HG03103 (cell line): ENCODE measurements at regions not wholly inside any gene's neighbourhood (a gene's known extent, or its start where the extent isn't known, plus 50 kb on each side); places are given as distances from the start of the nearest gene placed in this dataset.

ENCODE experiments used
- ATAC-seq: cut with Tn5 transposase; IDR thresholded peaks from one replicate; pipeline ENCODE4 v1.9.1; 2021; ENCODE audit warnings: low read depth; ENCODE audit not compliant: unreplicated experiment

DNA sequence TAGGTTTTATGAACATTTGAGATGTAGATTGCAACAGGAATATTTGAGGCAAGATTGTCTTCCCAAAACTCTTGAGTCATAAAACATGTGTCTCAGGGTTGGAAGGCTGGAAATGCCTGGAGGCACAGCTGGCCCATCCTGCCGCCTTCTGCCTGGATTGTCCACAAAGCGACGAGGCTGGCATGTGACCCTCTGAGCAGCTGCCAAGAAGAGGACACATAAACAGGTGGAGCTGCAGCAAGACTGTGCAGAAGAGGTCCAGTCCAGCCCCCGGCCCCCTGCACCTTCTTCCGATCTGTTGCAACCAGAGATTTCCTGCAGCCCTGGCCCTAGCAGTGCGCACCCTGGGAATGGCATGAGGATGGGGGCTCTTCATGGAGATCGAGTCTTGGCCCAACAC lies 101.9 kb upstream of the BCOR start:
- ATAC-seq: no peak

DNA sequence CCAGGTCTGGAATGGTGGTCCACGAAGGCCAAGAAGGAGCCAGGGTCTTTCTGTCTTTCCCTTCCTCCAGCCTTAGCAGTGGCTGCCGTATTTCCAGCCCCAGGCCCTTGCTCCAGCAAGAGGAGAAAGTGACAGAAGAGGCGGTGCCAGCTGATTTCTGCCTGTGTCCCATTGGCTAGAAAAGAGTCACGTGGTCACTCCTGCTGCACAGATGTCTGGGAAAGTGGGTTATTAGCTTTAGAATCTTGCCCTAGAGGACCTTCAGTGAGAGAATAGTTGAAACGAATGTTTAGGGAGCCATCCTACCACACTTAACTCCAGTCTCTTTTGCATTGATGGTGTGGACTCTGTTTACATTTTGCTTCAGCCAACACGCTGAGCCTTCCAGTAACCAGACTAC lies 99.3 kb upstream of the BCOR start:
- no peak for ATAC-seq

DNA sequence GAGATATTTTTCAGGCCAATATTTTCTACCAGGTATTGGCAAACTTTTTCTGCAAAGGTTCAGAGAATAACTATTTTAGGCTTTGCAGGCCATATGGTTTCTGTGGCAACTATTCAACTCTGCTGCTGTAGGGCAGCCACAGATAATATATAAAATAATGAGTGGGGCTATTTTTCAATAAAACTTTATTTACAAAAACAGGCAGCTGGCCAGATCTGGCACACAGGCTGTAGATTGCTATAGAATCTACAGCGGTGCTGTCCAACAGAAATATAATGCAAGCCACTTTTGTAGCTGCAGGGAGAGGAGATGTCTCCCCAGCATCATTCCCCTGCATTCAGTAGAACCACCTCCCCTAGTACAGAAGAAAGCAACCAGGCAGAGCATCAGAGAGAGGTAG lies 97.6 kb upstream of the BCOR start:
- no peak for ATAC-seq

DNA sequence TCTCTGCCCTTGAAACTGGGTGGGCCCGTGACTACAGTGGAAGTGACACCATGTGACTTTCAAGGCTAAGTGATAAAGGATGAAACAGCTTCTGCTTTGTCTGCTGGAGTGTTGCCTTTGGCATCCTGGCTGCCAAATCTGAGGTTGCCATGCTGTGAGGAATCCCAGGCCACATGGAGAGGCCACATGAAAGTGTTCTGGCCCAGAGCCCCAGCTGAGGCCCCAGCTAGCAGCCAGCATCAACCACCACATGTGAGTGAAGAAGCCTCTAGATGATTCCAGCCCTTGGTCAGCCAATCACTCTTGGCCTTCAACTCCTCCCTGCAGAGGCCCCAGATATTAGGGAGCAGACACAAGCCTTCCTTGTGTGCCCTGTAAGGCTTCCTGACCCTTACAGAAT lies 94.4 kb upstream of the BCOR start:
- no peak for ATAC-seq

DNA sequence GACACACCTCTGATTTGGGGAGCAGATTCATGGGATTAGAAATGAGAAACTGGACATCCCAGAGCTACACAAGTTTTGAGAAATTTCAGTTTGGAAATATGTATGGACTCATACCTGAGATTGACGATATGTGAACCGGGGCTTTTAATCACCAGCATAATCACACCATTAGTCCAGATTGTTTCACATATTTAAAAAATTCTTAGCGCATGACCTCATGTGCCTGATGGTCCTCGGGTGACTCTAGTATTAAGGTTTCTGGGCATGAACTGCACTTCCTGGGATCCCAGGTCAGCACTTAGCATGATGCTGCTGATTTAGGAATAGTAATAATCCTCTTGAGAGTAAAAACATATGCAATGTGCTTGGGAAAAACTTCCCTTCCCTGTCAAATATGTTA lies 91.9 kb upstream of the BCOR start:
- no peak for ATAC-seq

DNA sequence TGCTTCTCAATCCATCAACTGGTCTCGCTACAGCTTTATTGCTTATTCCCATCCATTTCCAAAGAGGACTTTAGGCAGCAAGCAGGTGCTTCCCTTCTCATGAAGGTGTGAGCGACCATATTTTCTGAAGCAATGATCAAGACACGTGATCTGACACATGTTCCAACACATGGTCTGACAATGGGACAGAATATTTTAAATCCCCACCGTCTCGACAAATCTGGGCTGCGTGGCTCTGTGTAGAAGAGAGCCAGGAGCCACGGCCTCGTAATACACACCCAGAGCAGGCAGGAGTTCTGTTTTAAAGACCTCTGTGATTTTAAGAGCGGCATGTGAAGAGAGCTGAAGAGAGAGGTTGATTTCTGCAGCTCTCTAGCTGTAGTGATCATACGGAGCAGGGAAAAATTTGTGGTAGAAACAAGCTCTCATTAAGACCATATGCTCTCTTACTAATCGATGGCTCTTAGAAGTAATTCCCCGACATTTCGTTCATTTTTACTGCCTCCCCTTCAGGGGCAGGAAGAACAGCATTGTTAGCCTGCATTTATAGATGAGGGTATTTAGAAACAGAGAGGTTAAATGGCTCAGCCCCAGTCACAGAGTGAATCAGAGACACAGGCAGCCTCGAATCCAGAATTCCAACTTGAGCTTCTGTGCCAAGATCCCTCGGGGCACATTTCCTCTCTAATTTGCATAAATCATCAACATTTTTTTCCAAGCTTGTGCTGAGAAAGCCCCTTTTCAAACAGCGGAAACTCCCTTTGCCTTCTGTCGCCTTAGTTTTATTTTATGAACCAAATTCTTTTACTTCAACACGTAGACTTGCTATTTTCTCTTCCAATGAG lies 91.0 kb upstream of the BCOR start:
- ATAC-seq: no peak

DNA sequence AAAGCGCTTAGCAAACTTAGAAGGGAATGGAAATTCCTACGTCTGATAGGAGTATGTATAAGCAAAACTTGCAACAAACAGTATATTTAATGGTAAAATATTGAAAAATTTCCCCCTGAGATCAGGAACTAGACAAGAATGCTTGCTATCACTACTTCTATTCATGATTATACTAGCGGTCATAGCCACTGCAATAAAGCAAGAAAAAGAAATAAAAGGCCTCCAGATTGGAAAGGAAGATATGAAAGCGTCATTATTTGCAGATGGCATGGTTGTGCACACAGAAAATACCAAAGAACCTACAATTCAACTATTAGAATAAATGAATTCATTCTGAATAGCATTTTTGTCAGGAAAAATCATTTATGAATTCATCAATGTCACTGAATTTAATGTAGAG lies 87.2 kb upstream of the BCOR start:
- no peak for ATAC-seq

DNA sequence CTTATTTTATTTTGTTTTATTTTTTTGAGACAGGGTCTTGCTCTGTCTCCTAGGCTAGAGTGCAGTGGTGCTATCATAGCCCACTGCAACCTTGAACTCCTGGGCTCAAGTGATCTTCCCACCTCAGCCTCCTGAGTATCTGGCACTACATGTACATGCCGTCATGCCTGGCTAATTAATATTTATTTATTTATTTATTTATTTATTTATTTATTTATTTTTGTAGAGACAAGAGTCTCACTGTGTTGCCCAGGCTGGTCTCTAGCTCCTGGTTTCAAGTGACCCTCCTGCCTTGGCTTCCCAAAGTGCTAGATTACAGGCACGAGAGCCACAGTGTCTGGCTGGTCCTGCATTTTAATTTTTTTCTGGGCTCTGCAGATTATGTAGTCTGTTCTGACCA lies 84.9 kb upstream of the BCOR start:
- ATAC-seq: no peak

DNA sequence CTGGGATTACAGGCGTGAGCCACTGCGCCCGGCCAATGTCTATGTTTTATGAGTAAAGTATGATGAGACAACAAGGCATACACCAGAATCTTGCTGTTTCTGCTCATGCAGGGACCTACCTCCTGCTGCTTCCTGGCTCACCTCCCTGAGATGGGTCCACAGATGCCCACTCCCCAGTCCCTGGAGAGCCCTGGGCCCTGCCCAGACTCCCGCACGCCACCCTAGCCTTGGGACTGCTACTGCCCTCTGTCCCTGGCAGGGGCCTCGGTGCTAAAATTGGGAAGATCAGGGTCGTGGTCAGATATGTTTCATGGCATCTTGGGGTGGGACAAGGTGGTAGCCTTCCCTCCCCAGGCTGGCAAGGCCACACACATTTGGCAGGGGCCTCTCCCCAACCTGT lies 84.3 kb upstream of the BCOR start:
- ATAC-seq: no peak

DNA sequence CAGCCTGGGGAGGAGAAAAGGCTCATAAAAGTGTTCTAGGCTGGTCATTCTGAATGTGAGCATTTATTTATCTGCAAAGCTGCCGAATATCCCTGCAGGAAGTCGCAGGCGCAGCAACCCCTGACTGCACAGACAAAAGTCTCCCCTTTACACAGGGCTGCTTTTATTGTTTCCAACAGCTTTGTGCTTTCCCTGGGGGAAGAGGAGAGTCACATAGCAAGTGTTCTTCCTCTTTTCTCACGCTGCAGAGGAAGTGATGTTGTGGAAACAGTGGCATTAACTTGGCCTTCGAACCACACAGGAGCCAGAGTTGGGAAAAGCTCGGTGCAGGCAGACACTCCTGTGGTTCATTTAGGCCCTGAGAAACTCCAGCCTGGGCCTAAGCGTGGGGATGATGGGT lies 81.5 kb upstream of the BCOR start:
- ATAC-seq: no peak

DNA sequence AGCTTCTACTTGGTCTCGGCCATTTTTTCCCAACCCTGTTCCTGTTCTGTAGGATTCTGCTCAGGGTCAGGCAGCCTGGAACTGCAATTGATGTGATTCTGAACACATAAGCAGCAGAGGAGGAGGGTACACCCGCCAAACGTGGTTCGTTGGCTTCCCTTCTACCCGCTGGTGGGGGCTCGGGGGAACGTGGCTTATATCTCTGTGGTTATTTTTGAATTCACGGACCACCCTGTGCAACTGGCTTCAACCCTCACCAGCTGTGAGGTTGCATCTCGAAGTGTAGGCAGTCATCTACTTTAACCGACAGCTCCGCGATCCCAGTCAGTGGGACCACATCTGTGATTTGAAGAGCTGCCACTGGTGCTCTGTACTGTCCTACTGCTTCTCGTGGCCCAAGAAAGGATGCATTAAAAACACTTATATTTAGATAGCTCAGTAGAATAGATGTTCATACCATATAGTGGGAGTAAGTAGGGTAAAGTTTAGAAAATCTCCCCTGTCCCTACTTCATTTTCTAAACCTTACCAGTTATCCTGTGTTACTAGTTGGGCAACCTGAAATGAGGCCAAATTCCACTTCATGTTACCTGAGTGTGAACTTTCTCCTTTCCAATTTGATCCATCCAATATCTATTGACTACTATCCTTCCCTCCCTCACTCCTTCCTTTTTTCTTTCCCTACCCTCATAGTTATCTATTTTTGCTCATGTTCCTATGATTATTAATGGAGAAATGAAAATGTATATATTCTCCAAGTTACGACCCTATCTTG lies 80.4 kb upstream of the BCOR start:
- no peak for ATAC-seq

DNA sequence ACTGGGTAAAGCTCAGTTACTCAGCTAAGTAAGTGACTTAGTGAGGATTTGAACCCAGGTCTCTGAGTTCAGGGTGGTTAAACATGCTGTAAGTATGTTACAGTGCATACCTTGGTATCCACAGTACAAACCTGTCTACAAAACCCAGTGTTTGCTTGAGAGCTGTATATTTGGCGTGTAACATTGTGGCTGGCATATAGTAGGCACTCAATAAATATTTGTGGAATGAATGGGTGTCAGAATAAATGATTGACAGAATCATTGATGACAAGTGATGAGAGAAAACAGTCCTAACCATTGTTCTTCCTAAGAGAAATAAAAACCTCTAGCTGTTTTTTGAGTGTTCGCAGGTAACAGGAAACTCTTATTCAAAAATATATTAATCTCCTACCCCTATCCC lies 79.7 kb upstream of the BCOR start:
- ATAC-seq: no peak

DNA sequence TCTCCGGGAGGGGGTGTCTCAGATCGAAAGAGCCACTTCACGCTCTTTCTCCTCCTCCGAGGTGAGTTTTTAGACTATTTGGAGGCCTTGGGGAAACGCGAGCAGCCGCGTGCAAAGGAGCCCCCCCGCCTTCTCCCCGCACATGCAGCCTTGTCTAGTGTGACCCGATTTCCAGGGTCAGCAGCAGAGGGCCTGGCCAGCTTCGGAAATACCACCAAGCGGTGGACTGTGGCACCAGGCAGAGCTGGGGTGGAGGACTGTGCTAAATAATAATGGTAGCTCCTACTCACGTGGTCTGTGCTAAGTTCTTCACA lies 79.3 kb upstream of the BCOR start:
- no peak for ATAC-seq

DNA sequence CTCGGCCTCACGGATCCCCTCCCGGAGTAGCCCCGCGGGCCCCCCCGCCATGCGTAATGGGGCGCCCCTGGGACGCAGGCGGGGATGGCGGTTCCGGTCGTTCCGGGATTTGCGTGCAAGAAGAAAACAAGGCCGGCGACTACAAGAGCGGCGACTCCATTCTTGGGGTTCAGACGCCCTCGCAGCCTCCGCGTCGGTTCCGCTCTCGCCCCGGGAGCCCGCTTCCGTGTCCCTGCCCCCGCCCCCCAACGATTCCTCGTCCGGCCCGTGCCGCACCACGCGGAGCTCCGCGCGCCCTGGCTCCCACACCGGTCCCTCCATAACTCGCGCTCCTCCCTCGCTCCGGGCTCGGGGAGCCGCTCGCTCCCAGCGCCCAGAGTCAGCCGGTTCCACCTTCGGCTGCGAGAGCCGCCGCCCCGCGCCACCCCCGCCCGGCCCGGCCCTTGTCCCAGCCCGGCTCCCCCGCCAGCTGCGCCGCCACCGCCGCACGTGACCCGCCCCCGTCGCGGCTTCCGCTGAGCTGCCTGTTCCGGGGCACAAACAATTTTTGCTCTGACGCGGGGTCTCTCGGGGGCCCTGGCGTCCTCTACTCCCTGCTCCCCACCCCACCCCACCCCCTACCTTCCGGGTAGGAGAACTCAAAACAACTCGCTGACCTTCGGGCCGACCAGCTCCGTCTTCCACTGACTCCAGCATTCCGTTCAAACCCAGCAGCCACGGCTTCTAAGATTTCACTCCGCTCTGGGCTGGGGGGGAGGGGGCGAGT lies 78.8 kb upstream of the BCOR start:
- ATAC-seq: peak; percentile 18

DNA sequence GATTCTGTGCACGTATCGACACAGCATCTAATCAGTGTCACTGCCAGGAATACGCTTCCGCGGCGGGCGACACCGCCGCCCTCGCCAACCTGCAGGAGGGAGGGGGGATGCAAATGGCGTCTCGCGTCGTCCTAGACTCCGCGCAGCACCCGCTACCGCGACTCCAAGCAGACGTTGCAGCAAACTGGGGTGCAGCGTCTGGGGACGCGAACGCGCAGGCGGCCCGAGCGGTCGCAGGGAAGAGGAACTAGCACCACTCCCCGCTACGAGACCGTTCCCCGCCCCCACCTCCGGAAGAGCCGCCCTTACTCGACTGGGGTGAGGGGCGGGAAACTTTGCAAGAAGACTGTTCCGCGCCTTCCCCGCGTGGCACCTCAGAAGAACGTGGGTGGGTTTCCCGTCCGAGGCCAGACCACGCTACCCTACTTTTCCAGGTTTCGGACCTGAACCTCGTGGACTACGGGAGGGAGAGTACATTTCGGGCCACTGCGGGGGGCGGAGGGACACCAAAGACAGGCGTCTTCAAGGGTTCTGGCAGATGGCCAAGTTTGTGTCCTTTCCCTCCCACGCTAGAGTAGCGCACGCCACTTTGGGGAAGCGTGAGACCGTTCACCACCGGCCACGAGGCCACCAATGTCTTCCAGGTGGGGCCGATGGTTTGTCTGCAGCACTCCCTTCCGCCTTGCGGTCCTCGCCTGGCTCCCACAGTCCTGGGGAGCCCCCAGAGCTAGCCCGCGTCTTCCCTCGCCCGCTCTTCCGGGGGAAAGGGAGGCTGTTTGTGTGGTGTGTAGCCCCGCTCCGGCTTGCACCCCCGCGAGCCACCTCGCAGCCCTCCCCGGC lies 78.0 kb upstream of the BCOR start:
- peak; percentile 31 for ATAC-seq

DNA sequence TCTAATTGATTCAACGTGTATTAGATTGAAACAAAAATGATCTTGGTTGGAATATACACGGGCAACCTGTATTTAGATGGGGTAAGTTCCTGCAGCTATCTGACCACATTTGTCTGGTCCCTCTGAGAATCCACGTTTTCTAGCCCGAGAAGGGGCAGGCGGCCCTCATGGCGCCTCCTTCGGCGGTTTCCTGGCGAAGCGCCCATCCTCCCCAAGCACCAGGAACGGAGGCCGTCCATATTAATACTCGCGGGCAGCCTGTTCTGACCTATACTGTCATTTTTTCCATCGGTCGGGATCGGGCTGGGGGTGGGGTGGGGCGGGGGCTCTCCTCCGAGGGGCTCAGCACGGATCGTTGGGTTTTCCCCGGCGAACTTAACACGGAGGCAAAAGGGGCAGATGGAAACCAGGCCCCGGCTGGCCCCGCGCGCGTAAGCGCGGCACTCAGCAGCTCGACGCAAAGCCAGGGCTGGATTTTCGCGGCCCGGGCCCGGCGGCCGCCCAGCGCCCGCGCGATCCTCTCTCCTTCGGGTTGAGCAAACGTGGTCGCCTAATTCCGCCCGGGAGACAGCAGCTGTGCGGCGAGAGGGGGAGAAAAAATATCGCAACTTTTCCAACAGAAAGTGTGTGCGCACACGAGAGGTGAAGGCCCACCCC lies 77.2 kb upstream of the BCOR start:
- ATAC-seq: no peak

DNA sequence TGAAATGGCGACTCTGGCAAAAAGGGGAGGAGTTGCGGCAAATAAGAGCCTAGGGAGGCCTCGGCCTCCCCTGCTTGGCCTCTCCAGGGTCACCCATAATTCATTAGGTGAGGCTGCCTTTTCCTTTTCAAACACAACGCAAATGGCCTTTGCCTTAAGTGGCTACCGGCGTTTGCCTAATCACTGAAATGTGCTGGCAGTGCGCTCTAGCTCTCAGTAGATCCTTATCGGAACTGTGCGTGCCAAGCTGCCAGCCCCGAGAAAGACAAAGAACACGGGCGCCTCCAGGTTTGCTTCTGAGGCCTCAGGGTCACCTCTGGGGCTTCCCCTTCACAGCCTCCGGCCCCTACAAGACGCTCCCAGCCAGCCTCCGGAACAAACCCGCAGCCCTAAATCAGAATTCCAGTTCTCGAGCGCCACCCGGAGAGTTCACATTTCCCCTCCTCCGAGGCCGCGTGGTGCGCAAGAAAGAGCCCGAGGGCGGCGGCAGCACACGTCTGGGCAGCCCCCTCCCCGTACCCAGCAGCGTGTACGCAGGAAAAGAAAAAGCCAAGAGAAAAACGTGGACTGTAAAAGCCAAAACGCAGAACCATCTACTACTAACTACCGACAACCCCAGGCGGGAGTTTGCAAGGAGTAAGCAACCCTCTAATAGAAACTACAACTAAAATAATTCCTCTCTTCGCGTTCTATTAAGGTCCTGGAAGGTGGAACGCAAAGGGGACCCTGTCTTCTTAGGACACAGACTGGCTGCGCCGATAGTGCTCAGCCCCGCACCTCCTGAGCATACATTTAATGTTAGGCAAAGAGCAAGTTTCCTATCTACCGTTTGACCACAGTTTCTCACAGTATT lies 76.5 kb upstream of the BCOR start:
- no peak for ATAC-seq

DNA sequence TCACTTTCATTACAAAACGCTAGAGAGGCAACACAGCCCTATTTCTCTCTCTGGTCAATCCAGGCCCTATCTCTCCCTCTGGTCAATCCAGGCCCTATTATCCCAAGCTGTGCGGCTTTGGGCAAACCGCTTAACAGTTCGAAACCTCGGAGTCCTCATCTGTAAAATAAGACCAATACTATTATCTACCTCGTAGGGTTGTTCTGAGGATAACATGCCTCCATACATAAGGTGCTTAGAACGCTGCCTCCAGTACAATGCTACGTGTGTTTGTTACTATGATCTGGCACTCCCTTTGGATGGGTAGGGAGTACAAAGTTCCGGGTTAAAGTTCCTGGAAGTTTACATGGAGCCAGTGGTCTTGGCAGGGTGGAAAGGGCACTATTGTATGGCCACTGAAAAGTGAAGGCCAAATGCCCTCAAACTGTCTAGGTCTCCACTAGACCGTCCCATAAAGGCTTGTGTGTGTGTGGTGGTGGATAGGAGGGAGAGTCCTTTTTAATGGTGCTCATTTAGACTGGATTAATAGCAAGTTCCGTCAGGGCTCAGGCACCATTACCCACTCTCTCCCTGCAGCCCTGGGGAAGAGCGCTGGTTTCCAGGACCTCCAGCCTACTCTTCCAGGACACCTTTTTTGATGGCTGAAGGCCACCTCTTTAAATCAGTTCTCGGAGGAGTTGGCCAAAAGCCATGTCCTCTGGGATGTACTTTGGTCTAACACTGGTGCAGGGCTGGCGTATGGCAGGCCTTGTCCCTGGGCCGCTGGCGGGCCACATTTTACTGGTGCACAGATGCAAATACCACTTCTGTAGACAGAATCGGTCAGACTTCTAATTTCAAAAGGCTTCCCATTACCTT lies 75.6 kb upstream of the BCOR start:
- ATAC-seq: no peak
